Suprapubic skin (tissue), 4 donors: ENCODE measurements at regions not wholly inside any gene's neighbourhood (a gene's known extent, or its start where the extent isn't known, plus 50 kb on each side); places are given as distances from the start of the nearest gene placed in this dataset.
"Not testable (repeated sequence)": the region's sequence is repeated elsewhere in the genome, so short reads cannot be mapped to it uniquely, and the experiment has no call there.

Source experiments
- DNase-seq, 2 donors: peaks; one replicate each; pipeline ENCODE4 v3.0.0-alpha.2; 2019; ENCODE audit warnings: low spot score in 2 of 2
- H3K27ac ChIP-seq: fragments of 200-600 bp; sonication (generic); one replicate; pipeline ENCODE4 v1.5.1; 2019
- H3K27me3 ChIP-seq: fragments of 200-600 bp; sonication (generic); one replicate; pipeline ENCODE4 v1.5.1; 2019
- H3K36me3 ChIP-seq: fragments of 200-600 bp; sonication (generic); one replicate; pipeline ENCODE4 v1.5.1; 2019
- H3K4me1 ChIP-seq: fragments of 200-600 bp; sonication (generic); one replicate; pipeline ENCODE4 v1.5.1; 2019
- H3K4me3 ChIP-seq: fragments of 200-600 bp; sonication (generic); one replicate; pipeline ENCODE4 v1.5.1; 2019; ENCODE audit warnings: mild to moderate bottlenecking
- H3K9me3 ChIP-seq: fragments of 200-600 bp; sonication (generic); one replicate; pipeline ENCODE4 v1.5.1; 2019
- EP300 ChIP-seq: sonication (generic); formaldehyde crosslinking; IDR thresholded peaks from one replicate; pipeline ENCODE4 v1.6.1; 2017; ENCODE audit warnings: antibody characterized with exemption
- POLR2A ChIP-seq, 2 donors: fragments of 450-650 bp; IDR thresholded peaks; one replicate each; pipeline ENCODE4 v1.6.1; 2017; ENCODE audit warnings: antibody characterized with exemption in 2 of 2, mild to moderate bottlenecking in 2 of 2, moderate library complexity in 2 of 2
- POLR2AphosphoS5 ChIP-seq, 3 donors: sonication (generic); formaldehyde crosslinking; IDR thresholded peaks; one replicate each; pipeline ENCODE4 v1.6.1; 2017; ENCODE audit warnings: antibody characterized with exemption in 3 of 3
- WGBS: methylation state at CpG from one replicate; pipeline ENCODE4 v1.1.5; 2018; 5-methylcytosine and 5-hydroxymethylcytosine counted together
- TF ChIP-seq, protein P1 (sequence below), 2 donors: fragments of 200-600 bp in 1 of 2; fragments of 450-650 bp in 1 of 2; sonication (generic) in 1 of 2; IDR thresholded peaks; one replicate each; pipeline ENCODE4 v1.5.1; 2016 to 2019; ENCODE audit warnings: antibody characterized with exemption in 2 of 2, mild to moderate bottlenecking in 1 of 2, moderate library complexity in 1 of 2

DNA sequence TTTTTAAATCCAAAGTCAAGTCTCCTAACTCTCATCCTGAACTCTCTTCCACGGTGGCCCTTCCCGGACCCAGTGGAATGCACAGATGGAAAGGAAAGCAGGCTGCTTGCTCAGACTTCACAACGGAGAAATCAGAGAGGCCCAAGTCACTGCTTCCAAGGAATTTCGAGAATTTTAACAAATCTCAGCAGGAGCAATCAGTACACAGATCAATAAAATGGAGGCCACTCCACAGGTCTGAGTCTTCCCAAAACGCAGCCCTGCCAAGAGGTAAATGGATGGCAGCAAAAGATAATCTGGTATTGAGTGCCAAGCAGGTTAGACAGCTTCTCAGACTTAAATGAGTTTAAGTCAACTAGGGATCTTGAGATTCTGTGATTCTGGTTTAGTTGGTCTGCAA, 81.1 kb upstream of the TIAM1 start:
- no peaks in the 10 kb centered on the region for H3K27me3 ChIP-seq
- 51% methylated on average over 5 of the region's 5 CpGs for WGBS
- DNase-seq, result no peak

DNA sequence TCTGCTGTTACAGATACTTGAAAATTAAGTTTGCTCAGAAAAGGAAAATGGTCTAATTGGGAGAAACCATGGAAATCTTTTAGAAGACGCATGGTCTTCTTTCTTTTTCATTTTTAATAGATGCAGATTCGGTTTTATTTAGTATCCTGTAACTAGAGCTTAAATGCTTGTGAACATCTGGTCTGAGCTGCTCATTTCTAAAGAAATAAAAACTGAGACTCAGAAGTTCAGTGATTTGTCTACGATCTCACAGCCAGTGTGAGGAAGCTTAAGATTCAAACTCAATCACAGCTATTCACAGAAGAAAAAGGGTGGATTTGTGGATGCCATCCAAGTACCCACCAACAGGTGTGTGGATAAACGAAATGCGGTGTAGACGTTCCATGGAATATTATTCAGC, 80.0 kb upstream of the TIAM1 start:
- no peak overlapping the region for H3K4me3 ChIP-seq
- no peaks in the 10 kb centered on the region for H3K36me3 ChIP-seq
- 72% methylated on average over 6 of the region's 6 CpGs for WGBS
- no peak for DNase-seq
- H3K9me3 ChIP-seq, result no peaks in the 10 kb centered on the region
- H3K27me3 ChIP-seq, result no peaks in the 10 kb centered on the region
- H3K4me1 ChIP-seq, result peaks cover 3% of the 10 kb centered on the region
- no peak for TF ChIP-seq POLR2A (IDR thresholded peaks at IDR 0.05)
- TF ChIP-seq EP300, result no peak
- no peak for TF ChIP-seq POLR2AphosphoS5 (IDR thresholded peaks at IDR 0.05)
- TF ChIP-seq, protein P1, sequence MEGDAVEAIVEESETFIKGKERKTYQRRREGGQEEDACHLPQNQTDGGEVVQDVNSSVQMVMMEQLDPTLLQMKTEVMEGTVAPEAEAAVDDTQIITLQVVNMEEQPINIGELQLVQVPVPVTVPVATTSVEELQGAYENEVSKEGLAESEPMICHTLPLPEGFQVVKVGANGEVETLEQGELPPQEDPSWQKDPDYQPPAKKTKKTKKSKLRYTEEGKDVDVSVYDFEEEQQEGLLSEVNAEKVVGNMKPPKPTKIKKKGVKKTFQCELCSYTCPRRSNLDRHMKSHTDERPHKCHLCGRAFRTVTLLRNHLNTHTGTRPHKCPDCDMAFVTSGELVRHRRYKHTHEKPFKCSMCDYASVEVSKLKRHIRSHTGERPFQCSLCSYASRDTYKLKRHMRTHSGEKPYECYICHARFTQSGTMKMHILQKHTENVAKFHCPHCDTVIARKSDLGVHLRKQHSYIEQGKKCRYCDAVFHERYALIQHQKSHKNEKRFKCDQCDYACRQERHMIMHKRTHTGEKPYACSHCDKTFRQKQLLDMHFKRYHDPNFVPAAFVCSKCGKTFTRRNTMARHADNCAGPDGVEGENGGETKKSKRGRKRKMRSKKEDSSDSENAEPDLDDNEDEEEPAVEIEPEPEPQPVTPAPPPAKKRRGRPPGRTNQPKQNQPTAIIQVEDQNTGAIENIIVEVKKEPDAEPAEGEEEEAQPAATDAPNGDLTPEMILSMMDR (IDR thresholded peaks at IDR 0.05), result no peak
- no peak overlapping the region for H3K27ac ChIP-seq

More for the DNA sequence above, 81.1 kb upstream of the TIAM1 start:
- no peaks in the 10 kb centered on the region for H3K9me3 ChIP-seq
- H3K27ac ChIP-seq, result no peak overlapping the region
- no peak overlapping the region for H3K4me3 ChIP-seq
- no peaks in the 10 kb centered on the region for H3K36me3 ChIP-seq
- TF ChIP-seq EP300, result no peak
- no peak for TF ChIP-seq POLR2A (IDR thresholded peaks at IDR 0.05)
- TF ChIP-seq POLR2AphosphoS5 (IDR thresholded peaks at IDR 0.05), result no peak
- TF ChIP-seq, protein P1 (IDR thresholded peaks at IDR 0.05), result no peak
- peaks cover 3% of the 10 kb centered on the region for H3K4me1 ChIP-seq

DNA sequence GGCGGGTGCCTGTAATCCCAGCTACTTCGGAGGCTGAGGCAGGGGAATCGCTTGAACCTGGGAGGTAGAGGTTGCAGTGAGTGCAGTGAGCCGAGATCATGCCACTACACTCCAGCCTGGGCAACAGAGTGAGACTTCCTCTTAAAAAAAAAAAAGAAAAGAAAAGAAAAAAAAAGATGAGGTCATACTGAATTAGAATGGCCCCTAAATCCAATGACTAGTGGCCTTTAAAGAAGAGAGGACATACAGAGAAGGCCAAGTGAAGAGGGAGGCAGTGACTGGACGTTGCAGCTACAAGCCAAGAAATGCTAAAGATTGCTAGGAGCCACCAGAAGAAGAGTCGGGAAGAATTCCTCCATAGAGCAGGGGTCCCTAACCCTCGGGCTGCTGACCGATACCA, 76.9 kb upstream of the TIAM1 start:
- Histone ChIP-seq H3K27me3 (no peaks in the 10 kb centered on the region), H3K27ac (no peak overlapping the region), H3K4me1 (peaks cover 3% of the 10 kb centered on the region), H3K4me3 (no peak overlapping the region), H3K36me3 (no peaks in the 10 kb centered on the region), H3K9me3 (no peaks in the 10 kb centered on the region)
- DNase-seq, result no peak
- no peak for TF ChIP-seq POLR2A (IDR thresholded peaks at IDR 0.05)
- TF ChIP-seq, protein P1 (IDR thresholded peaks at IDR 0.05), result no peak
- no peak for TF ChIP-seq EP300
- no peak for TF ChIP-seq POLR2AphosphoS5 (IDR thresholded peaks at IDR 0.05)
- 93% methylated on average over 8 of the region's 8 CpGs for WGBS

DNA sequence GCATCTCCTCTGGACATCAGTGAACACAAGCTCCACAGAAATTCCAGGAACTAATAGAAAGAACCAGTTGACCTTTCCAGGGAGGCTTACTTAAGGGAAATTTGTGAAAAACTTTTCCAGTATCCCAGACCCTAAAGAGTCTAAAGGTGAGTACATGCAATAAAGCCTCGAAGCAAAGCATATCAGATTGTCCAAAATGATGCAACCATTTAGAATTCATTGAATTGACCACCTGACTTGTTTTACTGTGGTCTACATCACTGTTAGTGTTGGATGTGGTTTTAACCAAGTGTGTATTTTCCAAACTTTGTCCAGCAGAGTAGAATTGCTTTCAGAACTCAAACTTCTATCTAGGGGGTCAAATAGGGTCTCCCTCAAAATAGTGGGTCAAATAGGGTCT, 76.3 kb upstream of the TIAM1 start:
- WGBS, result 96% methylated on average over 1 of the region's 1 CpG
- H3K27ac ChIP-seq, result no peak overlapping the region
- no peaks in the 10 kb centered on the region for H3K36me3 ChIP-seq
- H3K9me3 ChIP-seq, result no peaks in the 10 kb centered on the region
- H3K4me3 ChIP-seq, result no peak overlapping the region
- no peaks in the 10 kb centered on the region for H3K27me3 ChIP-seq
- TF ChIP-seq POLR2AphosphoS5 (IDR thresholded peaks at IDR 0.05) (no peak), POLR2A (IDR thresholded peaks at IDR 0.05) (no peak), EP300 (no peak)
- TF ChIP-seq, protein P1 (IDR thresholded peaks at IDR 0.05), result no peak
- peaks cover 3% of the 10 kb centered on the region for H3K4me1 ChIP-seq
- DNase-seq, result no peak

DNA sequence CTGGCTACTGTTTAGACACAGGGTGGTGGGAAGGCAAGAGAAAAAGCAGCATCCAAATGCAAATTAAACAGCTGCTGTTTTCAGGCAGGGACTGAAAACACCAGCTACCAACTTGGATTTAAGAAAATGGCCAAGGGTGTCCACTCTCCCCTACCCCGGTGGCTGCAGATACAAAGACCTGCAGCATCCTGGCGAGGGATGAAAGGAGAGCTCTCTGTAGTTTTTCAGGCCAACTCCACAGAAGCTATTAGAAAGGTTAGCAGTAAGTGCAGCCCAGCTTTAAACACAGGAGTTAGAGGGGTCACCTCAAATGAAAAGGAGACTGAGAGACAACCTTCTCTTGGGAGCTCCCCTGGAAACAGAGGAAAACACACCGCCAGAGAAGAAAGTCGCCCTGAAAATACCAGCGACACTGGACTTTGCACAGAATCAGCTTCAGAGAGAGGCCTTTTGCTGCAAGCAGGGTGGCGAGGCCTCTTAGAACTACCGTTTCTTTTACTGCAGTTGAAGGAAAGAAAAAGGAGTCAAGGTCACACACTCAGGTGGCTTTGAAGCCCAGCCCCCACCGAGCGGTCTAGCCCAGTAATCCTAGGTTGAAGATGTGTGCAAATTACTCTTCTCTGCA, 74.4 kb upstream of the TIAM1 start:
- TF ChIP-seq POLR2A (IDR thresholded peaks at IDR 0.05) (no peak), EP300 (no peak), POLR2AphosphoS5 (IDR thresholded peaks at IDR 0.05) (no peak)
- TF ChIP-seq, protein P1 (IDR thresholded peaks at IDR 0.05), result no peak
- H3K9me3 ChIP-seq, result no peaks in the 10 kb centered on the region
- H3K36me3 ChIP-seq, result no peaks in the 10 kb centered on the region
- H3K4me3 ChIP-seq, result no peak overlapping the region
- H3K4me1 ChIP-seq, result no peaks in the 10 kb centered on the region
- H3K27ac ChIP-seq, result no peak overlapping the region
- 89% methylated on average over 9 of the region's 9 CpGs for WGBS
- no peak for DNase-seq
- H3K27me3 ChIP-seq, result no peaks in the 10 kb centered on the region

DNA sequence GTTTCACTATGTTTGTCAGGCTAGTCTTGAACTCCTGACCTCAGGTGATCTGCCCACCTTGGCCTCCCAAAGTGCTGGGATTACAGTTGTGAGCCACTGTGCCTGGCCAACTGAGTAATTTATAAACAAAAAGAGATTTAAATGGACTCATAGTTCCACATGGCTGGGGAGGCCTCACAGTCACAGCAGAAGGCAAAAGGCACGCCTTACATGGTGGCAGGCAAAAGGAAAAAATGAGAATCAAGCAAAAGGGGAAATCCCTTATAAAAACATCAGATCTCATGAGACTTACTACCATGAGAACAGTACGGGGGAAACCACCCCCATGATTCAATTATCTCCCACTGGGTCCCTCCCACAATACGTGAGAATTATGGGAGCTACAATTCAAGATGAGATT, 73.2 kb upstream of the TIAM1 start:
- DNase-seq, H3K27ac ChIP-seq, H3K27me3 ChIP-seq, H3K36me3 ChIP-seq, H3K4me3 ChIP-seq, H3K9me3 ChIP-seq, H3K4me1 ChIP-seq: not testable (repeated sequence)
- 88% methylated on average over 3 of the region's 3 CpGs for WGBS
